ENCODE measurements at regions not wholly inside any gene's neighbourhood (a gene's known extent, or its start where the extent isn't known, plus 50 kb on each side); places are given as distances from the start of the nearest gene placed in this dataset.

- Mint-ChIP-seq H3K27me3 (no peaks in the 10 kb centered on the region), H3K27ac (no peak overlapping the region), H3K4me3 (no peak overlapping the region), H3K36me3 (ENCODE audit: low read depth) (peaks cover 18% of the 10 kb centered on the region), H3K4me1 (ENCODE audit: low read depth) (peaks cover 17% of the 10 kb centered on the region), H3K9me3 (no peaks in the 10 kb centered on the region)
These were observed 54.8 kb upstream of the SPDEF start for GRCh38 chr6:34610819-34611477.

- H3K27me3 Mint-ChIP-seq: no peaks in the 10 kb centered on the region
- no peaks in the 10 kb centered on the region for H3K9me3 Mint-ChIP-seq
- H3K36me3 Mint-ChIP-seq (ENCODE audit: low read depth): peaks cover 26% of the 10 kb centered on the region
- peaks cover 17% of the 10 kb centered on the region for H3K4me1 Mint-ChIP-seq (ENCODE audit: low read depth)
- no peak overlapping the region for H3K4me3 Mint-ChIP-seq
- no peak overlapping the region for H3K27ac Mint-ChIP-seq
These were observed 52.4 kb upstream of the SPDEF start for GRCh38 chr6:34608321-34609091.

- no peak overlapping the region for H3K4me3 Mint-ChIP-seq
- H3K27me3 Mint-ChIP-seq: no peaks in the 10 kb centered on the region
- no peak overlapping the region for H3K27ac Mint-ChIP-seq
- H3K36me3 Mint-ChIP-seq (ENCODE audit: low read depth): peaks cover 26% of the 10 kb centered on the region
- no peaks in the 10 kb centered on the region for H3K9me3 Mint-ChIP-seq
- H3K4me1 Mint-ChIP-seq (ENCODE audit: low read depth): peaks cover 23% of the 10 kb centered on the region
These were observed 50.5 kb upstream of the SPDEF start for GRCh38 chr6:34606477-34607265.
